T-helper 22 cell (primary cell): ENCODE measurements at regions not wholly inside any gene's neighbourhood (a gene's known extent, or its start where the extent isn't known, plus 50 kb on each side); places are given as distances from the start of the nearest gene placed in this dataset.

ENCODE experiments used
- DNase-seq: peaks from one replicate; pipeline ENCODE4 v3.0.0-alpha.2; 2020; ENCODE audit warnings: low read depth

DNA sequence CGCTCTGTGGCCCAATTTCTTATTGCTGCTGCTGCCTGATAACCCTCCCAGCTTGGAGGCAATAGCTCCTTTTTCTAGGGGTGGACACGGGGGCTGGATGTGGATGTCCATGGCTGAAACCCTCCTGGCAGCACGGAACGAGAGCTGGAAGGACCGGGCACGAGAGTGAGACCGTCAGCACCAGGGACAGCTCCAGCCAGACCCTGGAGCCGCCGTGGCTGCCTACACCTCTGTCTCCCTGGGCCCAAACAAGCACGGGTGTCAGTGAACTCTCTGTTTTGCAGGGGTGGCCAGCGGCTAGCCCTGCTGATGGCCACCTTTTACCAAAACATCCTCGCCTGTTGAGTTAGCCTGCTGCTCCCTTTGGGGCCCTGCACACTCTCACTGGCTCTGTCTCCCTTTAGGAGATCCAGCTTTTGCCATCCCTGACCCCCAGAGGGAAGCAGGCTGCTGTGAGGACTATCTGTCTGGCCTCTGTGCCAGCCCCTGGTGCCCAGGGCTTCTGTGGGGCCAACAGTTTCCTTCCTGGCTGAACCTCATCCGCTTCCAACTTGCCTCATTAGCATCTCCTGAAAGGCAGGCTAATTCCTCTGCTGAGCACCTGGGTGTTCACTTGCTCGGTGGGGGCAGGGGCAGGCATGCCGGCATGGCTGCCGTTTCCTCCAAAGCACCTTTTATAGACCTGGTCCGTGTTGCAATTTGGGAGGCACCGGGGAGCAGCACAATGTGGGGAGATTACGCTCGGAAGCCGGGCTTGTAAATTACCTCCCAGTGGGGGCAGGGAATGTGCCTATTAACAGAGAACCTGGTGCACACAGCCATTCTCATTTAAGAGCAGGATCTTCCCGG lies 118.1 kb downstream of the ENGASE start:
- no peak for DNase-seq

DNA sequence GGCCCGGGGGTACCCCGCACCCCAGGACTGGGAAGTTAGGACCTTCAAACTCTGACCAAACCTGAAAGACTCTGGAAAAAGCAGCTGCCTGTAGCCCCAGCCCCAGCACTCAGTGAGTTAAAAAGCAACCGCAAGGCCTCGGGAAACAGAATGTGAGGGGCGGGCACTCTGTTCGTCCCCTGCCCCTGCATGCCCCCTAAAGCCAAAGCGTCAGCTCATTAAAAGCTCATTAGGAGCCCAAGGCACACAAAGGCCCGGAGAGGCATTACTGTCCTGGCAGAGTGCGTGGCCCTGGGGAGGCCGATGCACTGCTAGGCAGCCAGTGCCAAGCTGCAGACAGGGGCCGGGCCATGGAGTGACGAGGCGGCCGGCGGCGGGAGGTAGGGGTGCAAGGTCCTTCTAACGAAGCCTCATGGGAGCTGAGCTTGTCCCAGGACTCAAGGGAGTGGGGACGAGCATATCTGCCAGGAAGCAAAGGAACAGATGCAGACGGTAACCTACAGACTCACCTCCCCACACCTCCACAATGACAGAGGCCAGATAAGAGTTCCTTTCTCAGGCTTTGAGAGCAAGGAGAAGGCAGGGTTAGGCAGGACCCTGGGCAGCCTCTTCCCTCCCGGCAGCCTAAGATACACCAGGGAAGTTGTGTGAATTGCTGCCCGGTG lies 116.8 kb downstream of the ENGASE start:
- no peak for DNase-seq

DNA sequence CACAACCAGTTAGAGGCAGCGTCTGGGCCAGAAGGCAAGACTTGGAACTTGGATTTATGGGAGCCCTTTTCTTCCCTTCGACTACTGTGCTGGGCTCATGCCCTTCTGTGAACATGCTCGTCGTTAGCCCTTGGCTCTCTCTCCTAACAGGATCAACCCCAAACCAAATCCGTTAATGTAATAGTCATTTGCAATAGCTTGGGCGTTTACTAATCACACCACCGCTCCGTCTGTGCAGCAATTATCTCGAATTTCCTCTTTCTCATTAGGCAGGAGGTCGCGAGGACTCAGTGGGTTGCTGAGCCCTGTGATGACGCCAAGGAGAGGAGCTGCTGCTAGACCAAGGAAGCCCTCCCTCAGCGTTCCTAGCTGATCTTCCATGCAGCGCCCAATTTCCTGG lies 114.7 kb downstream of the ENGASE start:
- no peak for DNase-seq

DNA sequence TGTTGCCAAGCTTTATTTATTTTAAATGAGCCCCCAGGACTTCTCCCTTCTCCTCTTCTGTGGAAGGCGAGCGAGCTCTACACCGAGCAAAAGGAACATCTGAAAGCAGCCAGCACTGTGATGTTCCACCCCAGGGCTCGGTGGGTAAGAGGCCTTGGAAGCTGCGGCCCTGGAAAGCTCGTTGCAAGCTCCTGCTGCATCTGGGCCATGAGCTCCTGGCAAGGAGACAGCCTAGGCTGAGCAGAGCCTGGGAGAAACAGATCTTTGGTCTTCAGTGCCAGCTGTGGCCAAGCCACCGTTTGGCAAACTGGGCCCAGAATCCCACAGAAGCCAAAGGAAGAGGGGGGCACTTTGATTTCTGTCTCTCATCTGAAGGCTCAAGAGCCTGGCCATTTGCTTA lies 114.1 kb downstream of the ENGASE start:
- DNase-seq: no peak

DNA sequence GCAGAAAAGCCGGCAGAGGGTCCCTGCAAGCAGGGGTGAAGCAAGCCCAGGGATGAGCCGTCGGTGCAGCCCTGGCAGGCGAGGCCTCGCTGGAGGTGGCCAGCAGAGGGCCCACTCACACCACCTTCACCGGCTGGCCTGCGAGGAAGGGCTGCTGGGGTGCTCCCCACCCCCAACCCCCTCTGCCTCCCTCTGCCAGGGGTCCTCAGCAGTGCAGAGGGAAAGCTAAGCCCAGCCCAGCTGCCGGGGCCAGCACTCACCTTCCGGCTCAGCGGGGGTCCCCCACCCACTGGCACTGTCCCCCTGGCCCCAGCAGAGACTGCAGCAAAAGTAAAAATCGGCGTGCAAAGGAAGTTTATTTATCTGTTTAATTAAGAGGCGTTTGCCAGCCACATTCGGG lies 113.4 kb downstream of the ENGASE start:
- no peak for DNase-seq

DNA sequence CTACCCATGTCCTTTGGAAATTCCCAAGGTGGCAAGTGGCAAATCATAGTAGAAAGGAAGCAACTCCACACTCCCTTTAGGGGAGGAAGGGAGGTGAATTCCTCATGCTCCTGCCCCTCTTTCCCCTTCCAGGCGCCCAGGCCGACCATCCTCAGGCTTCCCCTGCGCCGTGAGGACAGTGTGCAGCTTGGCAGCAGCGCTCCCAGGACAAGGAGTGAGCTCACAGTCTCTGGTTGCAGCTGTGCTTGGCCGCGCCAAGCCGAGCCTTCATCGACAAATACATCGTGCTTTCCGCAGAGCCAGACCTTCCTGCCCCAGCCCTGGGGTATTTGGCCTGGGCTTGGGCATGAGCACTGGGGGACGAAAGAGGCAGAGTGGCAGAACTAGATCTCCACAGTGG lies 112.6 kb downstream of the ENGASE start:
- DNase-seq: no peak

DNA sequence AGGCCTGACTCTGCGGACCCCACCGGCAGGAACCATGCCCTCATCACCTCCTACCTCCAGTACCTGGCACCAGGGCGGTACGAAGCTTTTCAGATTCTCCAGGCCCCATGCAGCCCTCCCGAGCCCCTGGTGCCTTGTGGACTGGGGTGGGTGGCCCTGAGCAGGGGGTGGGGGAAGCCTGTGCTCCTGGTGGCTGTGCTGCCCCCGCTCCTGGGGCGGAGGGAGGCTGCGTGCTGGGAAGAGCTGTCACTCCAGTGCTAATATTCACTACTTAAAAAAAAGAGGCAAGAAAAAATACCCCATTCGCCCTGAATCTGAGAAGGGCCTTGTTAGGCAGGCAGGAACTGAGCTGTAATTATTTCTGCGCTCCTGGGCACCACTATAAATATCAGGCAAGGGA lies 111.8 kb downstream of the ENGASE start:
- no peak for DNase-seq

DNA sequence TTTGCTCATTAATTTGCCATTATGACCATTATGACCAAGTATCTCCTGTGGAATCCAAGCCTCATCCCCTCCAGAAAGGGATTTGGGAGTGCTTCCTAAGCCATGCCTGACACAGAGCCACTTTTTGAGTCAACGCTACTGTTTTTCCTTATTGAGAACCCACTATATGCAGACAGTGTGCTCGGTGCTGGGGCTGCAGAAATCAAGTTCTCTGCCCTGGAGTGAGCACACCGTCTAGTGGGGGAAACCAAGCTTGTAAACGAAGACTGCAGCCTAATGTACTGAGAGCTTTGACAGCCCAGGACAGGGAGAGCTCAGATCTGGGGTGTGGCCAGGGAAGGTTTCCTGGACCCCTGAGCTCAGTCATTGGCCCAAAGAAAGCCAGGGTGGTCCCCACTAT lies 111.0 kb downstream of the ENGASE start:
- DNase-seq: no peak

DNA sequence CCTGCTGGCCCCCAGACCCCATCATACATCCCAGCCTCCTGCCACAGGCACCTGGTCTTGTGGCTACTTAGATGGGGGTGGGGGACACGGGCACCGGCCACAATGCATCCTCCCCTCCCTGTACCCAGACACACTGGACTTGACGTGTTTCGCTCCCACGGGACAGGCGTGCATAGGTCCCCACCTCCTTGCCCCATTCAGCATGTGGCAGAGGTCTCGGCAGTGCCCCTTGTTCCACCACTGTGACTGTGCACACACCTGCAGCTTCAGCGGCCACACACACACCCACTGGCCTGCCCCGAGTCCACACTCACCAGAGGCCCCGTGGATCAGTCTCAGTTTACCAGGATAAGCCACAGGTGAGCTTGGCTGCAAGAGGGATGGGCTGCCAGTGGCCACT lies 109.6 kb downstream of the ENGASE start:
- DNase-seq: no peak

DNA sequence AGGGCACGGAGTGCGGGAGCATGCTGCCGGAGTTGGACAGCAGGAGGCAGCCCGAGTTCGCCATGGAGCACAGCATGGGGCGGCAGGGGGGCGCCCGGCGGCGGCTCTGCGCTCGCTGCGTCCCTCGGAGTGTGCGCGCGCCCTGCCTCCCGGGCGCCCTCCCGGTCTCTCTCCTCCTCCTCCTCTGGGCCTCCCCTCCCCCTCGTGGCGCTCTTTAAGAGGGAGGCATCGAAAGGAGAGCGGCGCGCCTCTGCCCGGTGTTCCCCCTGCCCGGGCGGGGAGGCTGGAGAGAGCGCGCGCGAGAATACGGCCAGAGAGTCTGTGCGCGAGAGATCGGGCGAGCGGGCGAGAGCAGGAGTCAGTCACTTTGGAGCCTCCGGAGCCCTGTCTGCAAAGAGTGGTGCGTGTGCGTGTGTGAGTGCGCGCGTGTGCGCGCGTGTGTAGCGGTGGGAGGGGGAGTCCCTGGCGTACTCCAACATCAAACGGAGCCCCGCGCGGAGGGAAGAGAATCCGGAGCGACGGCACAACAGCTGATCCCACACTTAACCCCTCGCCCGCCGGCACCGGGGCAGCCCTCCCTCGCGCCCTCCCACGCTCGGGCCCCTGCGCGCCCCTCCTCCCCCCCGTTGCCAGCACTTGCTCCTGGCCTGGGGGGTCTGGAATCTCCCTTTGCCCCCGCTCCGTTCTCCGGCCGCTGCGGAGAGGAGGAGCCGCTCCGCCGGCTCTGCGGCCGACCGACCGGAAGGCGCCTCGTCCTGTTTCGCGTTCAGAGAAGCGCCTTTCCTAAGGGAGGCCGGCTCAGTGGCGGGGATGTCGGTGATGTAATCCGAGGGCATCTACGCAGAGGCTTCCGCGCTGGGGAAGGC lies 108.9 kb downstream of the ENGASE start:
- no peak for DNase-seq

DNA sequence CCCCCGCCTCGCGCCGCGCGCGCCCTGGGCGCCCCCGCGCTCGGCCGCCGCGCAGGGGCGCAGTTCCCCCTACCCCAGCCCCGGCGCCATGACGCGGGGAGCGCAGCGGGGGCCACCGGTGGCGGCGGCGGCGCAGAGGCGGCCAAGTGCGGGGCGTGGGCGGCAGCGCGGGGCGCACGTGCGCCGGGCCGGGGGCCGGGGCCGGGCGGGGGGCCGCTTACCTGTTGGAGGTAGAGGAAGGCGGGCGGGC lies 108.3 kb downstream of the ENGASE start:
- DNase-seq: no peak

DNA sequence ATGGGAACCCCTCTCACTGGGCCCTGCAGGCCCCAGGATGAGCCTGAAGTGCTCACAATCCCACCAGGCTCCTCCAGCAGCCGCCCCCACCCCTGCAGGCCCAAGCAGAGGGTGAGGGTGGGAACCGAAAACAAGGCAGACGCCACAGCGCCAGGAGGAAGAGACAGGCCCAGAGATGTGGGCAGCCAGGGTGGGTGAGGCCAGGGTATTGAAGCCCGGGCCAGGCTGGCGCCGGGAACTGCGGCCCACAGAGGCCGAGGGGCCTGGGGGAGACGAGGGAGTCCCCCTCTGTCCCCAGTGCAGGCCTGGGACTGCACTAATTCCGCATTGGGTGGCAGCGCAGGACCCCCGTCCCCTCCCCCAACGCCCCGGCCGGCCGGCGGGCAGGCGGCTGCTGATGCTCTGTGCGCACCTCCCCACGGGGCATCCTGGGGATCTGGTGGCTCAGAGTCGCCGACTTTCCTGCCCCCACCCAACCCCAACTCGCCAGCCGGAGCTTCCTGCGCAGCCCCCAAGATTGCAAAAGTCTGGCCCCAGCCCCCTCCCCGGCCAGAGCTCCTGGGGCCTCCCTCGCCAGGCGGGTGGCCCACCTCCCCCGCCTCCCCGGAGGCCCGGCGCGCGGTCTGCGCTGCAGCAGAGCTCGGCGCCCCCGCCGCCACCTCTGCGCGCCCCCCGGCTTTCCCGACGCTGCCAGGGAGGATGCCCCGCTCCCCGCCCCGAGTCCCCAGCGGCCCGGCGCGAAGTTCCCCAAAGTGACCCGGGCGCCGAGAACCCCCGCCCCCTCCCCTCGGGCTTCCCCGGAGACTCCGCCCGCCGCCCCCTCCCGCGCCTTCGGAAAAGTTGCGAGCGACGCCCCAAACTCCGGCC lies 107.8 kb downstream of the ENGASE start:
- no peak for DNase-seq

DNA sequence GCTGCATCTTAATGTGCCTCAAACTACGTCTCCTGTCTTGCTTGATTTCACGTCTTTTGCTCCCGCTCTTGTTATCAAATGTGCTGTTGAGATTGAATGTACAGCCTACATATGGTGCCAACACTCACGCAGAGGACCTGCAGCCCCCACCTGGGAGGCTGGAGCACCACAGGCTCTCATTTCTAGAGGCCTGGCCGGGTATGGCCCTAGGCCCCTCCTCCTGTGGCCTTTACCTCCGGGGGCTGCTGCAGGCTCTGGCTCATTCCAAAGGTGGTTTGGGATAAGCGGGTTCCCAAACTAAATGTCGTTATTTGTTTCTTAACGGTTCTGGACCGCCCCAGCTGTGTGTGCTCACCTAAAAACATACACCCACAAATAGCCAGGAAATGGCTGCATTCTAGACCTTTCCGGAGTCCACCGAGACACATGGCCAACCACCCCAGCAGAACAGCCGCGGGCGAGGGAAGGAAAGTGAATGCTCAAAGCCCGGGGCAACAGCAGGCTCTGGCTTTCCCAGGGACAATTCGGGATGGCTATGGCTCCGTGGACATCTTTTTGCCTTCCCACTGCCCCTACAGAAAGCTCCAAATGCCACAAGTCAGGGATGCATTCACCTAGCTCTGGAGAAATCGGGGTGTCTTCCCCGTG lies 105.9 kb downstream of the ENGASE start:
- DNase-seq: no peak

DNA sequence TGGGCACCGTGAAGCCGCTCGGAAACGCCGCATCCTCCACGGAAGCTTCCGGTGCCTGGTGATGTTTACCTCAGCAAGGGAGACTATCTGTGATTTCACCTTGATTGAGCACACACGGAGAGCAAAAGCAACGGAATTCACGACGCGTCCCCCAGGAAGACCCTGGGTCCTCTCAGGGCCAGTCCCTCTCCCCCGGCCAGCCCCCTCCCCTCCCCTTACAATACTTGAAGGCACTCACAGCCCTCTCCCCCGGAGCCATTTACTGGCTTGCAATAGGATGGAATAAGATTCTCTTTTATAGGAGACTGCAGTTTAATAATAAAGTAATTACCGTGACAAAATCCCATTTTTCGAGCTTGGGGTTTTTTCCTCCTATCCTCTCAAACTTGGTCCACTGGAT lies 104.7 kb downstream of the ENGASE start:
- no peak for DNase-seq

DNA sequence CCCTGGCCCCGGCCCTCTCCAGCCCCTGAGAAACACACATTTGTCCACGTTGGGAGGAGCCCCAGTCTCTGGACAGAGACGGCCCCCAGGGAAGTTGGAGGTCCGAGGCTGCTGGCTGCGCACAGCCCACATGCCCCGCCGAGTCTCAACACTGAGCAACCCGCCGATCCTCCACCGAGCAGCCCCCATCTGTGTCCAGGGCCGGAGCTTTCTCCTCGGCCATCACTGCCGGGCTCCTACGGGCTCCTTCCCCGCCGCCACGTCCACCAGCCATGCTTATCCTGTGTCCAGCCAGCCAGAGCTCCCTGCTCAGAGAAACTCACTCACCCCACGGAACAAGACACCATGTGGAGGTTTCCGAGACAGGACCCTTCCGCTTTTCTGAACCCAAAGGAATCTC lies 103.3 kb downstream of the ENGASE start:
- DNase-seq: no peak

DNA sequence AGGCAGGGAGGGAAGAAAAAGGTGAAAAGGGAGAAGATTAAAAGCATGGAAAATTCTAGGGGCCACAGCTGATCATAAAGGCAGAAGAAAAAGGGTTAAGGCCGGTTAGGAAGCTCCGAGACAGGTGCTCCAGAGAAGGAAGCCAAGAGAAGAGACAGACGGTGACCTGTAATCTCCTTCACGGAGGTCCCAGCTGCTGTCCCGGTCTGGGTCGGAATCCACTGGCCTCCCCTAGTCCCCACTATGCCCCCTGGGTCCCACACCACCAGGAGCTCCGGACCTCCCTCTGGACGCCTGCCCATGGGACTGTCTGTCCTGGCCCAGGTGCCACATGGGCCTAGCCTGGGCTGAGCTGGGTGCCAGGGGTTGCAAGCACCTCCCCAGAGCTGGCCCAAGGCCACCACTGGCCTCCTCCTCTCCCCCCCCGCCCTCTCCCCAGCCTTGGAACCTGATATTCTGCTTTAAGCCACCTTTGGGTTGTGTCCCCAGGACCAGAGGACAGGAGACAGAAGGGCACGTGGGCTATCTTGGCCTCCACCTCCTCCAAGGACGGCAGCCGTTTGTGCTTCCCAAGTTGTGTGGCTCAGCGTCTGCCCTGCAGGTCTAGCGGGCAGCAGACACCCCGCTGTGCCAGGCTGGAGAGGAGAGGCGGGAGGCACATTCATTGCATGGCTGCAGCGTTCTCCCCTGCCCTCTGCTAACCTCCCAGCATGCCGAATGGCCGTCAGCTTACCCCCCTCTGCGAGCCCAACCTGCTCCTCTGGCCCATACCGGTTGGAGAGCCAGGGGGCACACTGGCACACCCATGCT lies 102.4 kb downstream of the ENGASE start:
- no peak for DNase-seq

DNA sequence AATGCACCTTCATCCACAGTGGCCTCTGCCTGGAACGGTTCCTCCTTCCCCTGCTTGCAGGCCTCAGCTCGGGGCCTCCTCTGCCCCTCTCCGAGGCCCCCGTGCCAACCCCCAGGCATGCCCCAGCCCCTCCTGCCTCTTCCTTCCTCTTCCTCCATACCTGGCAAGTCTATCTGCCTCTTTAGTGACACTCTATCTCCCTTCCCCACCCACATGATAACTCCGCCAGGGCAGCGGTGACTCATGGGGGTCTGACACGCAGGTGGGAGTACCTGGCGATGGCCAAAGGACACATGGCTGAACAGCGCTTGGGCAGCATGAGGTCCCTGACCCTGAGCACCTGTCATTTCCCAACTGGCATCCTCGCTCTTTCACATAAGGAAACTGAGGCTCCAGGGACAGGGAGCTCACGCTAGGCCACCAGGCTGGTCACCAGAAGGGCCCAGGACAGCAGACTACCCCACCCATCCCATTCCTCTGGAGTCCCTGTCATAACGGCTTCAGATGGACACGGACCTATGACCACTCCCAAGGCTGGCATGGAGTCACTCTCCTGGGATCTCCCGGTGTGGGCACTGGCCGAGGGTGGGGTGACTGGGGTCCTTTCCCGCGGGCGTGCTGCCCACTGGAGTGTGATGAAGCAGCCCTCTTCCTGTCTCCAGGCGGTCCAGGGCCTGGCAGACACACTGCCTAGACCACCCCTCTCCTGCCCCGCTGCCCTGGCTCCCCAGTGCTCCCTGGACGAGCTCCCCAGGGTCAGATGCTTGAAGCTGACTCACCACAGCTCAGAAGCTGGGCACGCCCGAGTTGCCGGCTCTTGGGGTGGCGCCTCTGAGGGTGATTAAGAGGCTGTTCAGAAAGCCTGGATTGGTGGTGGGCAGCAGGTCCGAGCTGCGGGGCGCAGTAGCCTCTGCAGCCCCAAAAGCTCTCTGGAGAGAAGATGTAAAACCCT lies 100.6 kb downstream of the ENGASE start:
- no peak for DNase-seq

DNA sequence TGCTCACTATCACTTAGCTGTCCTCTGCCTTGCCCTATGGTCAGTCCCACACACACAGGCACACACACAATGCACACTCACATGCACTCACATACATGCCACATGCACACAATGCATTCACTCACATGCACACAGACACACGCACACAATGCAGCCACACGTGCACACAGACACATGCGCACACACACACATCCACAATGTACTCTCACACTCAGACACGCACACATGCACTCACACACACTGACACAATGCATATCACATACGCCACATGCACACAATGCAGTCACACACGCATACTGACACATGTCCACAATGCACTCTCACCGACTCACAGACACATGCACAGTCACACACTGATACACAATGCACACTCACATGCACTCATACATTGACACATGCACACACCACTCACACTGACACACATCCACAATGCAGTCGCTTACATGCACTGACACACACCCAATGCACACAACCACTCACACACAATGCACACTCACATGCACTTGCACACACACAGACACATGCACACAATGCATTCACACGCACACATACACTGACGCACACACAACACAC lies 99.7 kb downstream of the ENGASE start:
- no peak for DNase-seq

DNA sequence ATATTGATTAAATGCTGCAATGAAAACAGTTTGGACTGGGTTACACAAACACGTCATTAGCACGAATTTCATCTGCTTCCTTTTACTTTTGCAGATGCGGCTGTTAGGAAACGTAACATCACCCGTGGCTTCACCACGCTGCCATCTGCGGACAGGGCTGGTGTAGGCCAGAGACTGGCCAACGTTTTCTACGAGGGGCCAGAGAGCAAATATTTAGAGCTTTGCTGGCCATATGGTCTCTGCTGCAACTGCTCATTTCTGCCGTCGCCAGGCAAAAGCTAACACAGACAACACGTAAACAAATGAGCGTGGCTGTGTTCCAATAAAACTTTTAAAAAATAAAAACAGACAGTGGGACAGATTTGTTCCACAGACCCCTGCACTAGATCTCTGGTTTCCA lies 96.6 kb downstream of the ENGASE start:
- no peak for DNase-seq
